Activated CD4-positive, alpha-beta T cell treated with anti-CD3 and anti-CD28 coated beads, Interleukin-2, Interleukin-4, amounts not matched to agents 100 ng/mL and 50 ng/mL, durations not matched to agents 16 hours and 8 hours (primary cell): ENCODE measurements at regions not wholly inside any gene's neighbourhood (a gene's known extent, or its start where the extent isn't known, plus 50 kb on each side); places are given as distances from the start of the nearest gene placed in this dataset.

Source experiments
- DNase-seq: peaks from one replicate; pipeline ENCODE4 v3.0.0-alpha.2; 2020; ENCODE audit warnings: low spot score

DNA sequence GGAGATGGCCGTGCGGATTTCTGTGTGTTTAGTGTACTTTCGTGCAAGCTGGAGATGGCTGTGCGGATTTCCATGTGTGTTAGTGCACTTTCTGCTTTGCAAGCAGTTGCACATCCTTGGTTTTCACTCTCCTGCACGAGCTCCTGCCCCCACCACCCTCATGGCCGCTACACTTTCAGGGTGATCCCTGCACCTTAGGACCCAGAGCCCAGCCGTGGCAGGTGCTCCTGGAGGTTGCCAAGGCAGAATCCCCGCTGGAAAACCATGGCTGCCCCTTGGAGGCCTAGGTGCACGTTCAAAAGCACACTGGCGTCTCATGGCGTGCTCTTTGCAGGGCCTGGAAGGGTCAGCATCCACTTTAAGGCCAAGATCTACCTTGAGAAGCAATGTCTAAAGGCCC is 311.0 kb upstream of the TNRC6C start:
- no peak for DNase-seq

DNA sequence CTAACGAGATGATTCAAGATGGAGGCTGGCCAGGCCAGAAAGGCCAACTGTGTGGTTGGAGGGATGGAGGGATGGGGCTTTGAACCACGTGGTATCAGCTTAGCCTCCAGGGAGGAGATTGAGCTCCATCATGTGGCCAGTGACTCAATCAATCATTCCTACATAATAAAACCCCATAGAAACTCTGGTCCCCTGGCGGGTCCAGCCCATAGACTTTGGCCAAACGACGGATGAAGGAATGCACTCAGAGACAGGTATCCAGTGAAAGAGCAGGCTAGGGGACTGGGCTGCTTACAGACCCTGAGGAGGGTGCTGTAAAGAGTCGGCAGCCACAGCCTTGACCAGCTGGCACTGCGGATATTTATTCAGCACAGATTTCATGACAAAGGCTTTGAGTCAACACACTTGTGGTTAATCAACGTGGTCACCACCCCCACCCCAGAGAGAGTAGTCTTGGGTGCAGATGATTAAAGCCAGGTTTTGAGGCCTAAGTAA is 308.7 kb upstream of the TNRC6C start:
- DNase-seq, result no peak

GRCh38 chr17:77651988-77652387 is 306.5 kb upstream of the TNRC6C start:
- no peak for DNase-seq

DNA sequence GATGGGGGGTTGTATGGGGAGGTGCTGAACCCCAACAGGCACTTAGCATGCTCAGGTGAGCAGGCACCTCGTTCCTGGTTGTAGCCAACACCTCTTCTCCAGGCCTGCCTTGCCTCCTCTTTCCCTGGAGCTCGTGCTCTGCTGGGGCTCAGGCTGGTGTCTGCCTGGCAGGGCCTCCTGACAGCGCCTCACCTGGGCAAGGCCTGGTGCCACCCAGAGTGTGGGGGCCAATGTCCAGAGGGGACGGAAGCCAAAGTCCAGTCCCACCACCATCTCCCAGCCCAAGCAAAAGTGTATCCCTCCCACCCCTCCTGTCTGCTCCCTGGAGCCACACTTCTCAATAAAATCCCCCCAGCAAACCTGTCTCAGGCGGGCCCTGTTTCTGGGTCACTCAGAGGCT is 304.2 kb upstream of the TNRC6C start:
- DNase-seq, result no peak

GRCh38 chr17:77654850-77655249 is 303.7 kb upstream of the TNRC6C start:
- DNase-seq, result no peak

- DNase-seq, result no peak
Measured at GRCh38 chr17:77656054-77656453, 302.4 kb upstream of the TNRC6C start.

GRCh38 chr17:77657839-77658238 is 300.7 kb upstream of the TNRC6C start:
- no peak for DNase-seq

GRCh38 chr17:77660524-77660923 is 298.0 kb upstream of the TNRC6C start:
- DNase-seq, result no peak

GRCh38 chr17:77662833-77663232 is 295.7 kb upstream of the TNRC6C start:
- DNase-seq, result no peak

- DNase-seq, result no peak
Measured at GRCh38 chr17:77664097-77664729, 294.3 kb upstream of the TNRC6C start.

DNA sequence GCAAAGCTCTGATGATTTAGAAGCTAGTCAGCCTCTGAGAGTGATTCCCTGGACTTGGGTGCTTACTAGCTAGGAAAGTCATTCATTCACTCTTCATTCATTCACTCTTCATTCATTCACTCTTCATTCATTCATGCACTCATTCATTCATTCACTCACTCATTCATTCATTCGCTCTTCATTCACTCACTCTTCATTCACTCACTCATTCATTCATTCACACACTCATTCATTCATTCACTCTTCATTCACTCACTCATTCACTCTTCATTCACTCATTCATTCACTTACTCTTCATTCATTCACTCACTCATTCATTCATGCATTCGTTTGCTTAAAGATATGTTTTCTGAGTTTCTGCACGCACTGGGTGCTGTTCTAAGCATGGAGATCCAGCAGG is 292.7 kb upstream of the TNRC6C start:
- DNase-seq, result no peak

GRCh38 chr17:77666462-77666861 is 292.0 kb upstream of the TNRC6C start:
- no peak for DNase-seq

- peak; percentile 84 for DNase-seq
Measured at GRCh38 chr17:77666881-77667395, 291.6 kb upstream of the TNRC6C start.

DNA sequence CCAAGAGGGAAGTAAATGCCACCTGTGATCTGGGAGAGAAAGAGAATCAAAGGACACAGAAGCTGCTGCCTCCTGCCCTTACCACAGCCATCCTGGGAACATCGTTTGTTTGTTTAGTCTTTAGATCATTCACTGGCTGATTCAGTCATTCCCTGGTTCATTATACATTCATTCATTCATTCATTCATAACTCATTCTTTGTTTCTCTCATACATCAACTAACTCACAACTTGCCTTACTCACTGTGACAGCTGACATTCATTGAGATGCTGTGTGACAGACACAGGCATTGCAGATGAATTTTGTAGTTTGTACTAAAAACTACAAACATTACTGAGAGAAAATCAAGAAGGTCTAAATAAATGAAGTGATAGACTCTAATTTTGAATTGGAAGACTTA is 291.0 kb upstream of the TNRC6C start:
- DNase-seq, result peak; percentile 21

- no peak for DNase-seq
Measured at GRCh38 chr17:77668518-77668917, 290.0 kb upstream of the TNRC6C start.

- DNase-seq, result no peak
Measured at GRCh38 chr17:77670173-77670572, 288.3 kb upstream of the TNRC6C start.

DNA sequence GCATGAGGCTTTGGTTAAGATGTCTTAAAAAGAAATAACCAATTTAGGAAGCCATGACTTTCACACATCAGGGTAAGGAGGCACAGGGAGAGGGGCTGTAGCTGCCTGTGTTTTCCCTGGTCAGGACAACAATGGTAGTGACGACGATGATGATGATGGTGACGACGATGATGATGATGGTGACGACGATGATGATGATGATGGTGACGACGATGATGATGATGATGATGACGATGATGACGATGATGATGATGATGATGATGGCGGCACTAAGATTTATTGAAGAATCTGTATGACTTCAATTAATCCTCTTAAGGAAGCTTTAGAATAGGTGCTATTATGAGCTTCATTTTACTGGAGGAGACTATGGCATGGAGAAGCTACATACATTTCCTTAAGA is 284.1 kb upstream of the TNRC6C start:
- DNase-seq, result no peak

- DNase-seq, result no peak
Measured at GRCh38 chr17:77675411-77675810, 283.1 kb upstream of the TNRC6C start.

GRCh38 chr17:77675816-77676215 is 282.7 kb upstream of the TNRC6C start:
- DNase-seq, result no peak

- no peak for DNase-seq
Measured at GRCh38 chr17:77676237-77676661, 282.3 kb upstream of the TNRC6C start.

GRCh38 chr17:77677211-77677610 is 281.3 kb upstream of the TNRC6C start:
- no peak for DNase-seq

GRCh38 chr17:77677630-77678029 is 280.9 kb upstream of the TNRC6C start:
- DNase-seq, result no peak

GRCh38 chr17:77679589-77679988 is 278.9 kb upstream of the TNRC6C start:
- no peak for DNase-seq

DNA sequence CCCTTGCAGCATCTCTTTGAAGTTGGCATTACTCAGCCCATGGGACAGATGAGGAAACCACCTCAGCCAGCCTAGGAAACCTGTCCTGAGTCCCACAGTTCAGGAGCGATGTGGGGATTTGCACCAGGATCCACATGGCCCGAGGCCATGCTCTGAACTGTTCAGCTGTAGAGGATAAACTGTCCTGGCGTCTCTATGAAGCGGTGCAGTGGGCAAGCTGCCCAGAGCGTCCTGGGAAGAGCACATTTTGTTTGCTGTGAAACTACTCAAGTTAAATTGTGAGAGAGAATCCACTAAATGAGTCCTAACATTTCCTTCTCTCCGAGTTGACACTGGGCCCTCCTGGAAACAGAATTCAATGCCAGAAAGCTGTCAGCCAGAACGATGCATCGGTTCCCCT is 276.6 kb upstream of the TNRC6C start:
- no peak for DNase-seq
